NCI-H1048 (cell line): ENCODE measurements at regions not wholly inside any gene's neighbourhood (a gene's known extent, or its start where the extent isn't known, plus 50 kb on each side); places are given as distances from the start of the nearest gene placed in this dataset.

Experiments
- DNase-seq: peaks from one replicate; lab custom pipeline; 2025; lab: John Stamatoyannopoulos, UW

GRCh38 chr16:85309656-85310587, 197.7 kb upstream of the CIBAR2 start:
- no peak for DNase-seq

GRCh38 chr16:85310868-85311585, 198.8 kb upstream of the CIBAR2 start:
- DNase-seq, result no peak

GRCh38 chr16:85311741-85312140, 199.5 kb upstream of the CIBAR2 start:
- DNase-seq, result no peak

- no peak for DNase-seq
These were observed 199.9 kb upstream of the CIBAR2 start for GRCh38 chr16:85312174-85312573.

GRCh38 chr16:85312642-85313525, 200.6 kb upstream of the CIBAR2 start:
- DNase-seq, result no peak

- DNase-seq, result no peak
These were observed 201.4 kb upstream of the CIBAR2 start for GRCh38 chr16:85313526-85314301.

GRCh38 chr16:85314512-85314971, 202.3 kb upstream of the CIBAR2 start:
- no peak for DNase-seq

- DNase-seq, result no peak
These were observed 203.6 kb upstream of the CIBAR2 start for GRCh38 chr16:85315866-85316265.

GRCh38 chr16:85316321-85316919, 204.1 kb upstream of the CIBAR2 start:
- no peak for DNase-seq

- no peak for DNase-seq
These were observed 204.7 kb upstream of the CIBAR2 start for GRCh38 chr16:85316944-85317343.

GRCh38 chr16:85317704-85318103, 205.4 kb upstream of the CIBAR2 start:
- no peak for DNase-seq

GRCh38 chr16:85319208-85319983, 207.1 kb upstream of the CIBAR2 start:
- DNase-seq, result no peak

- no peak for DNase-seq
These were observed 207.7 kb upstream of the CIBAR2 start for GRCh38 chr16:85319984-85320440.

- DNase-seq, result no peak
These were observed 208.6 kb upstream of the CIBAR2 start for GRCh38 chr16:85320677-85321385.

- DNase-seq, result no peak
These were observed 209.4 kb upstream of the CIBAR2 start for GRCh38 chr16:85321509-85322271.

GRCh38 chr16:85323230-85323960, 211.1 kb upstream of the CIBAR2 start:
- no peak for DNase-seq

GRCh38 chr16:85323961-85324253, 211.6 kb upstream of the CIBAR2 start:
- no peak for DNase-seq

- no peak for DNase-seq
These were observed 212.2 kb upstream of the CIBAR2 start for GRCh38 chr16:85324488-85324887.
